Neural progenitor cell (in vitro differentiated cells): ENCODE measurements at regions not wholly inside any gene's neighbourhood (a gene's known extent, or its start where the extent isn't known, plus 50 kb on each side); places are given as distances from the start of the nearest gene placed in this dataset.

Source experiments
- DNase-seq: peaks from one replicate; pipeline ENCODE4 v3.0.0-alpha.2; 2016; ENCODE audit warnings: low spot score
- H2AFZ ChIP-seq: fragments of 200-600 bp; sonication (generic); replicated peaks from 2 replicates; pipeline ENCODE4 v1.6.1; 2016; ENCODE audit warnings: antibody characterized with exemption
- H3F3A ChIP-seq: fragments of 200-600 bp; sonication (generic); 2 replicates; pipeline ENCODE4 v1.6.1; 2016; ENCODE audit warnings: antibody characterized with exemption, low read depth
- H3K27ac ChIP-seq: fragments of 200-600 bp; sonication (generic); 2 replicates; pipeline ENCODE4 v1.5.1; 2016; ENCODE audit warnings: mild to moderate bottlenecking
- H3K27me3 ChIP-seq: fragments of 200-600 bp; sonication (generic); 2 replicates; pipeline ENCODE4 v1.6.1; 2016; ENCODE audit warnings: mild to moderate bottlenecking, moderate library complexity
- H3K36me3 ChIP-seq: fragments of 200-600 bp; sonication (generic); 2 replicates; pipeline ENCODE4 v1.5.1; 2016
- H3K4me1 ChIP-seq: fragments of 200-600 bp; sonication (generic); 2 replicates; pipeline ENCODE4 v1.6.1; 2016; ENCODE audit warnings: mixed run types
- H3K4me2 ChIP-seq: fragments of 200-600 bp; sonication (generic); 2 replicates; pipeline ENCODE4 v1.6.1; 2016
- H3K4me3 ChIP-seq: fragments of 200-600 bp; sonication (generic); 2 replicates; pipeline ENCODE4 v1.5.1; 2016
- H3K79me2 ChIP-seq: fragments of 200-600 bp; sonication (generic); 2 replicates; pipeline ENCODE4 v1.6.1; 2016; ENCODE audit warnings: low read depth
- H3K9ac ChIP-seq: fragments of 200-600 bp; sonication (generic); 2 replicates; pipeline ENCODE4 v1.6.1; 2016
- H3K9me3 ChIP-seq: fragments of 200-600 bp; sonication (generic); 2 replicates; pipeline ENCODE4 v1.5.1; 2016; ENCODE audit warnings: low read depth
- H4K20me1 ChIP-seq: fragments of 200-600 bp; sonication (generic); 2 replicates; pipeline ENCODE4 v1.6.1; 2016; ENCODE audit warnings: low read depth
- H3K27ac Mint-ChIP-seq: 3 replicates; pipeline ENCODE4 v1.8.0; 2021; ENCODE audit warnings: mixed read lengths
- H3K27me3 Mint-ChIP-seq: 2 replicates; pipeline ENCODE4 v1.8.0; 2022; ENCODE audit warnings: low read depth, mild to moderate bottlenecking, inconsistent platforms, moderate library complexity, mixed read lengths; ENCODE audit not compliant: insufficient read depth
- H3K36me3 Mint-ChIP-seq: 3 replicates; pipeline ENCODE4 v1.8.0; 2021; ENCODE audit warnings: mixed read lengths
- H3K4me1 Mint-ChIP-seq: 3 replicates; pipeline ENCODE4 v1.8.0; 2021; ENCODE audit warnings: mixed read lengths
- H3K4me3 Mint-ChIP-seq: 3 replicates; pipeline ENCODE4 v1.8.0; 2021; ENCODE audit warnings: mild to moderate bottlenecking, moderate library complexity, mixed read lengths
- H3K9me3 Mint-ChIP-seq: 3 replicates; pipeline ENCODE4 v1.8.0; 2020; ENCODE audit warnings: mixed read lengths
- CTCF ChIP-seq: fragments of 200-600 bp; sonication (generic); IDR thresholded peaks from 2 replicates; pipeline ENCODE4 v1.5.1; 2017; ENCODE audit warnings: antibody characterized with exemption, mild to moderate bottlenecking
- EZH2 ChIP-seq: fragments of 200-600 bp; sonication (generic); IDR thresholded peaks from 2 replicates; pipeline ENCODE4 v1.6.1; 2017; ENCODE audit warnings: antibody characterized with exemption, mild to moderate bottlenecking, moderate library complexity
- EZH2phosphoT487 ChIP-seq: fragments of 200-600 bp; sonication (generic); IDR thresholded peaks from 2 replicates; pipeline ENCODE4 v1.6.1; 2017; ENCODE audit warnings: antibody characterized with exemption

- no peak for TF ChIP-seq CTCF
- TF ChIP-seq EZH2 = no peak
- no peak for TF ChIP-seq EZH2phosphoT487
- no peaks in the 10 kb centered on the region for H4K20me1 ChIP-seq
- H3K27ac ChIP-seq = no peak overlapping the region
These were observed 153.7 kb downstream of the ATOH1 start for GRCh38 chr4:93982255-93982654.

DNA sequence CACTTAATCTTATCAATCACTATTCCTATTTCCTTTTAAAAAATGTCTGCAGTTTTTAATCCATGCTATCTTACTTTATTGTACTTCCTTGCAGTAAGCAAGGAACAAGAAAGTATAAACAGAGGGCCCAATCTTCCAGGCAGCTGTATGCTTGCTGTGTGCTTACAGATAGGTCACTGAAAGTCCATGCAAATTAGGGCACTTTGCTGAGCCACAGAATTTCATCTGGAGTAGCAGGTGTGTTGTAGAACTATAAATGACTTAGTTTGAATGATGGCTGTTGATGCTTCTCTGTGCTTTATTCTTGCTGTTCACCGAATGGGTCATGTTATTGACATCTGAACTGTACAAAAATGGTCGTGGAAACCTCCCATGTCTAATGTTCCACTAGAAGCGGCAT is 154.6 kb downstream of the ATOH1 start:
- H3K4me1 Mint-ChIP-seq = no peaks in the 10 kb centered on the region
- Histone ChIP-seq H3K27ac (no peak overlapping the region), H3K4me3 (no peak overlapping the region), H3K9ac (no peak overlapping the region), H3K79me2 (no peaks in the 10 kb centered on the region), H4K20me1 (no peaks in the 10 kb centered on the region), H3K4me2 (no peak overlapping the region), H2AFZ (no peak overlapping the region), H3K27me3 (no peaks in the 10 kb centered on the region), H3K4me1 (no peaks in the 10 kb centered on the region), H3K9me3 (no peaks in the 10 kb centered on the region), H3F3A (no peaks in the 10 kb centered on the region), H3K36me3 (no peaks in the 10 kb centered on the region)
- no peak for DNase-seq
- H3K36me3 Mint-ChIP-seq = no peaks in the 10 kb centered on the region
- peaks cover 4% of the 10 kb centered on the region for H3K9me3 Mint-ChIP-seq
- no peak overlapping the region for H3K4me3 Mint-ChIP-seq
- H3K27me3 Mint-ChIP-seq = no peaks in the 10 kb centered on the region
- TF ChIP-seq EZH2 = no peak
- no peak for TF ChIP-seq EZH2phosphoT487
- TF ChIP-seq CTCF = no peak
- no peak overlapping the region for H3K27ac Mint-ChIP-seq

More at GRCh38 chr4:93982255-93982654, 153.7 kb downstream of the ATOH1 start:
- Mint-ChIP-seq H3K4me3 (no peak overlapping the region), H3K9me3 (peaks cover 4% of the 10 kb centered on the region), H3K4me1 (no peaks in the 10 kb centered on the region), H3K27ac (no peak overlapping the region), H3K27me3 (no peaks in the 10 kb centered on the region), H3K36me3 (no peaks in the 10 kb centered on the region)
- no peak overlapping the region for H3K9ac ChIP-seq
- DNase-seq = no peak
- H3K9me3 ChIP-seq = no peaks in the 10 kb centered on the region
- H3K4me1 ChIP-seq = no peaks in the 10 kb centered on the region
- H2AFZ ChIP-seq = no peak overlapping the region
- H3K4me3 ChIP-seq = no peak overlapping the region
- H3K27me3 ChIP-seq = no peaks in the 10 kb centered on the region
- H3K36me3 ChIP-seq = no peaks in the 10 kb centered on the region
- no peaks in the 10 kb centered on the region for H3K79me2 ChIP-seq
- no peaks in the 10 kb centered on the region for H3F3A ChIP-seq
- no peak overlapping the region for H3K4me2 ChIP-seq

GRCh38 chr4:93994175-93994994 is 165.8 kb downstream of the ATOH1 start:
- H3K36me3 ChIP-seq = no peaks in the 10 kb centered on the region
- no peak overlapping the region for H3K9ac ChIP-seq
- no peaks in the 10 kb centered on the region for H3F3A ChIP-seq
- Mint-ChIP-seq H3K9me3 (no peaks in the 10 kb centered on the region), H3K27me3 (peaks cover 4% of the 10 kb centered on the region), H3K4me3 (no peak overlapping the region), H3K4me1 (peaks cover 9% of the 10 kb centered on the region), H3K36me3 (no peaks in the 10 kb centered on the region), H3K27ac (no peak overlapping the region)
- TF ChIP-seq EZH2 = no peak
- TF ChIP-seq EZH2phosphoT487 = no peak
- no peak for TF ChIP-seq CTCF
- H3K4me1 ChIP-seq = no peaks in the 10 kb centered on the region
- H2AFZ ChIP-seq = no peak overlapping the region
- no peak overlapping the region for H3K27ac ChIP-seq
- H3K79me2 ChIP-seq = no peaks in the 10 kb centered on the region
- no peak overlapping the region for H3K4me3 ChIP-seq
- no peaks in the 10 kb centered on the region for H4K20me1 ChIP-seq
- DNase-seq = no peak
- no peaks in the 10 kb centered on the region for H3K9me3 ChIP-seq
- no peak overlapping the region for H3K4me2 ChIP-seq
- H3K27me3 ChIP-seq = no peaks in the 10 kb centered on the region
